ENCODE measurements at regions not wholly inside any gene's neighbourhood (a gene's known extent, or its start where the extent isn't known, plus 50 kb on each side); places are given as distances from the start of the nearest gene placed in this dataset.

DNA sequence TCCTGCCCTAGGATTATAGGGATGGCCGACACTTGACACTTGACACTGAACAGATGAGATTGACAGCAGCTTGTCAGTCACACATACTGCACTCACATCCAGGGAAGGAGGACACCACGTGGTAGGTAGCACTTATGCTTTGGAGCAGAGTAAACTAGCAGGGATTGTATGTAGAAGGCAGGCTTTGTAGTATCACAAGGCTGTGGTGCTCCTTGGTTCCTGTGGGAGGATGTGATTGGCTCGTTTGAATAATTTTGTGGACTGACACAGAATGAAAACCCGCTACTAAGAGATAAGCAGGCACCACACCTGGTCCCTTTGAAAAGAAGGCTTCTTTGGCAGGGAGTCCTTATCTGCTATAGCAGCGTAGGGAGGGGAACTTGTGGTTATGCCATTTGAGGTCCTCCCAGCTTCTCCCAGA, 63.6 kb upstream of the IL12B start:
- TF ChIP-seq, protein P1, sequence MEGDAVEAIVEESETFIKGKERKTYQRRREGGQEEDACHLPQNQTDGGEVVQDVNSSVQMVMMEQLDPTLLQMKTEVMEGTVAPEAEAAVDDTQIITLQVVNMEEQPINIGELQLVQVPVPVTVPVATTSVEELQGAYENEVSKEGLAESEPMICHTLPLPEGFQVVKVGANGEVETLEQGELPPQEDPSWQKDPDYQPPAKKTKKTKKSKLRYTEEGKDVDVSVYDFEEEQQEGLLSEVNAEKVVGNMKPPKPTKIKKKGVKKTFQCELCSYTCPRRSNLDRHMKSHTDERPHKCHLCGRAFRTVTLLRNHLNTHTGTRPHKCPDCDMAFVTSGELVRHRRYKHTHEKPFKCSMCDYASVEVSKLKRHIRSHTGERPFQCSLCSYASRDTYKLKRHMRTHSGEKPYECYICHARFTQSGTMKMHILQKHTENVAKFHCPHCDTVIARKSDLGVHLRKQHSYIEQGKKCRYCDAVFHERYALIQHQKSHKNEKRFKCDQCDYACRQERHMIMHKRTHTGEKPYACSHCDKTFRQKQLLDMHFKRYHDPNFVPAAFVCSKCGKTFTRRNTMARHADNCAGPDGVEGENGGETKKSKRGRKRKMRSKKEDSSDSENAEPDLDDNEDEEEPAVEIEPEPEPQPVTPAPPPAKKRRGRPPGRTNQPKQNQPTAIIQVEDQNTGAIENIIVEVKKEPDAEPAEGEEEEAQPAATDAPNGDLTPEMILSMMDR (IDR thresholded peaks at IDR 0.05; ENCODE audit: low read depth, low read length) = no peak
- TF ChIP-seq POLR2A (IDR thresholded peaks at IDR 0.05; ENCODE audit: extremely low read depth, insufficient read length) (no peak), MYC (IDR thresholded peaks at IDR 0.05; ENCODE audit: low read depth, low read length) (no peak)
- TF ChIP-seq, protein P2, sequence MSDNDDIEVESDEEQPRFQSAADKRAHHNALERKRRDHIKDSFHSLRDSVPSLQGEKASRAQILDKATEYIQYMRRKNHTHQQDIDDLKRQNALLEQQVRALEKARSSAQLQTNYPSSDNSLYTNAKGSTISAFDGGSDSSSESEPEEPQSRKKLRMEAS (IDR thresholded peaks at IDR 0.05; ENCODE audit: low read depth, low read length) = peak; percentile 46
